Stomach (tissue), 8 donors: ENCODE measurements at regions not wholly inside any gene's neighbourhood (a gene's known extent, or its start where the extent isn't known, plus 50 kb on each side); places are given as distances from the start of the nearest gene placed in this dataset.

ENCODE experiments used
- DNase-seq, 2 donors: peaks; one replicate each; pipeline versions ENCODE4 v3.0.0 to v3.0.0-alpha.2; 2013 to 2019
- H3K27ac ChIP-seq, 5 donors: fragments of 200-600 bp in 4 of 5; sonication (generic) in 4 of 5; one replicate each; pipeline ENCODE4 v1.5.1; 2013 to 2019; ENCODE audit warnings: mild to moderate bottlenecking in 1 of 5, moderate library complexity in 1 of 5
- H3K27me3 ChIP-seq, 3 donors: fragments of 200-600 bp; sonication (generic); one replicate each; pipeline ENCODE4 v1.5.1; 2017 to 2019; ENCODE audit warnings: mixed run types in 1 of 3
- H3K36me3 ChIP-seq, 4 donors: fragments of 200-600 bp; sonication (generic); 1 replicate in 3 of 4; 2 replicates in 1 of 4; pipeline ENCODE4 v1.5.1; 2016 to 2019
- H3K4me1 ChIP-seq, 4 donors: fragments of 200-600 bp; sonication (generic); one replicate each; pipeline ENCODE4 v1.5.1; 2016 to 2019
- H3K4me3 ChIP-seq, 4 donors: fragments of 200-600 bp; sonication (generic) in 3 of 4; one replicate each; pipeline ENCODE4 v1.5.1; 2016 to 2019; ENCODE audit warnings: mild to moderate bottlenecking in 1 of 4
- H3K9me3 ChIP-seq, 4 donors: fragments of 200-600 bp; sonication (generic); one replicate each; pipeline ENCODE4 v1.5.1; 2016 to 2019
- CTCF ChIP-seq, 7 experiments: fragments of 450-650 bp in 4 of 7; fragments of 200-600 bp in 3 of 7; sonication (generic) in 3 of 7; IDR thresholded peaks; one replicate each; pipeline ENCODE4 v1.5.1; 2016 to 2019; ENCODE audit warnings: antibody characterized with exemption in 7 of 7, control low read depth in 2 of 7, mild to moderate bottlenecking in 1 of 7
- EP300 ChIP-seq: sonication (generic); formaldehyde crosslinking; IDR thresholded peaks from one replicate; pipeline ENCODE4 v1.6.1; 2017; ENCODE audit warnings: antibody characterized with exemption
- POLR2A ChIP-seq, 4 donors: fragments of 450-650 bp; IDR thresholded peaks; one replicate each; pipeline ENCODE4 v1.6.1; 2016; ENCODE audit warnings: antibody characterized with exemption in 4 of 4, control low read depth in 2 of 4, mild to moderate bottlenecking in 1 of 4, moderate library complexity in 1 of 4
- POLR2AphosphoS5 ChIP-seq, 3 donors: sonication (generic); formaldehyde crosslinking; IDR thresholded peaks; one replicate each; pipeline ENCODE4 v1.6.1; 2016; ENCODE audit warnings: antibody characterized with exemption in 3 of 3
- WGBS, 5 donors: extraction: QIAGEN DNeasy Blood & Tissue Kit in 3 of 5; methylation state at CpG; one replicate each; pipeline versions ENCODE4 v1.1.5 to v1.1.7; 2013 to 2018; 5-methylcytosine and 5-hydroxymethylcytosine counted together
- intact Hi-C: fragments of 100-400 bp; cut with DNase I; formaldehyde crosslinking; loops from one replicate; pipeline ENCODE4 v1.15.1; 2023; ENCODE audit warnings: low total_unique reads
- donor health status: healthy with polysubstance abuse.
- donor health status: Bipolar disorder and iron deficiency.
- donor health status: healthy.

GRCh38 chr2:70356941-70357683 is 55.2 kb upstream of the FAM136A start:
- no peak for DNase-seq
- no peak overlapping the region for H3K4me3 ChIP-seq
- WGBS, 5 donors = 52 to 62% (median 56%) methylated on average over 6 of the region's 6 CpGs
- no peaks in the 10 kb centered on the region for H3K27me3 ChIP-seq
- TF ChIP-seq CTCF (IDR thresholded peaks at IDR 0.05) (no peak), POLR2A (IDR thresholded peaks at IDR 0.05) (no peak), POLR2AphosphoS5 (IDR thresholded peaks at IDR 0.05) (no peak), EP300 (no peak)
- no peaks in the 10 kb centered on the region for H3K9me3 ChIP-seq
- H3K27ac ChIP-seq = no peak overlapping the region
- no peaks in the 10 kb centered on the region for H3K36me3 ChIP-seq
- H3K4me1 ChIP-seq = no peaks in the 10 kb centered on the region
- intact Hi-C loops = no loop called here

GRCh38 chr2:70354264-70354949 is 52.5 kb upstream of the FAM136A start:
- 71 to 83% (median 74%) methylated on average over 2 of the region's 2 CpGs for WGBS, 5 donors
- Histone ChIP-seq H3K4me3 (no peak overlapping the region), H3K27me3 (peaks cover 0 to 11% (median 3%) of the 10 kb centered on the region in 3 donors), H3K9me3 (no peaks in the 10 kb centered on the region), H3K4me1 (no peaks in the 10 kb centered on the region), H3K27ac (no peak overlapping the region), H3K36me3 (no peaks in the 10 kb centered on the region)
- TF ChIP-seq POLR2A (IDR thresholded peaks at IDR 0.05) (no peak), EP300 (no peak), CTCF (IDR thresholded peaks at IDR 0.05) (no peak), POLR2AphosphoS5 (IDR thresholded peaks at IDR 0.05) (no peak)
- intact Hi-C loops = no loop called here
- DNase-seq = no peak
